ENCODE measurements at regions not wholly inside any gene's neighbourhood (a gene's known extent, or its start where the extent isn't known, plus 50 kb on each side); places are given as distances from the start of the nearest gene placed in this dataset.

GRCh38 chr3:70606018-70606417 is 293.6 kb upstream of the MDFIC2 start:
- H4K20me1 ChIP-seq (ENCODE audit: control insufficient read depth, insufficient read depth, low read depth, low read length), result no peaks in the 10 kb centered on the region
- no peak for TF ChIP-seq EZH2phosphoT487 (IDR thresholded peaks at IDR 0.05; ENCODE audit: borderline replicate concordance, low read length)
- no peak for TF ChIP-seq CTCF (IDR thresholded peaks at IDR 0.05; ENCODE audit: low read depth, low read length, poor library complexity, severe bottlenecking)
- no peaks in the 10 kb centered on the region for H3K4me1 ChIP-seq (ENCODE audit: control insufficient read depth, low read length)
- no peaks in the 10 kb centered on the region for H3K9me3 ChIP-seq (ENCODE audit: control insufficient read depth, insufficient read depth, low read length)
- no peak overlapping the region for H3K27ac ChIP-seq (ENCODE audit: low read depth, low read length)
- H3K79me2 ChIP-seq (ENCODE audit: control insufficient read depth, low read length), result no peaks in the 10 kb centered on the region
- no peaks in the 10 kb centered on the region for H3K27me3 ChIP-seq (ENCODE audit: control insufficient read depth, low read length)
- H3F3A ChIP-seq (ENCODE audit: control insufficient read depth, insufficient read depth), result no peaks in the 10 kb centered on the region
- no peak overlapping the region for H3K4me2 ChIP-seq (ENCODE audit: low read length)
- H3K36me3 ChIP-seq (ENCODE audit: control insufficient read depth, low read length), result no peaks in the 10 kb centered on the region
- no peak overlapping the region for H3K4me3 ChIP-seq (ENCODE audit: low read length)
- no peaks in the 10 kb centered on the region for H3K9me2 ChIP-seq (replicated peaks; ENCODE audit: control insufficient read depth, low read length)

GRCh38 chr3:70603103-70603502 is 290.7 kb upstream of the MDFIC2 start:
- TF ChIP-seq EZH2phosphoT487 (IDR thresholded peaks at IDR 0.05; ENCODE audit: borderline replicate concordance, low read length), result no peak
- no peak for TF ChIP-seq CTCF (IDR thresholded peaks at IDR 0.05; ENCODE audit: low read depth, low read length, poor library complexity, severe bottlenecking)
- H3K79me2 ChIP-seq (ENCODE audit: control insufficient read depth, low read length), result no peaks in the 10 kb centered on the region
- H4K20me1 ChIP-seq (ENCODE audit: control insufficient read depth, insufficient read depth, low read depth, low read length), result no peaks in the 10 kb centered on the region
- no peaks in the 10 kb centered on the region for H3K9me2 ChIP-seq (replicated peaks; ENCODE audit: control insufficient read depth, low read length)
- no peak overlapping the region for H3K27ac ChIP-seq (ENCODE audit: low read depth, low read length)
- H3K4me2 ChIP-seq (ENCODE audit: low read length), result no peak overlapping the region
- no peaks in the 10 kb centered on the region for H3K36me3 ChIP-seq (ENCODE audit: control insufficient read depth, low read length)
- no peaks in the 10 kb centered on the region for H3F3A ChIP-seq (ENCODE audit: control insufficient read depth, insufficient read depth)
- H3K9me3 ChIP-seq (ENCODE audit: control insufficient read depth, insufficient read depth, low read length), result no peaks in the 10 kb centered on the region
- no peaks in the 10 kb centered on the region for H3K4me1 ChIP-seq (ENCODE audit: control insufficient read depth, low read length)
- H3K27me3 ChIP-seq (ENCODE audit: control insufficient read depth, low read length), result no peaks in the 10 kb centered on the region
- no peak overlapping the region for H3K4me3 ChIP-seq (ENCODE audit: low read length)

GRCh38 chr3:70597312-70597711 is 284.9 kb upstream of the MDFIC2 start:
- TF ChIP-seq CTCF (IDR thresholded peaks at IDR 0.05; ENCODE audit: low read depth, low read length, poor library complexity, severe bottlenecking), result no peak
- TF ChIP-seq EZH2phosphoT487 (IDR thresholded peaks at IDR 0.05; ENCODE audit: borderline replicate concordance, low read length), result no peak

GRCh38 chr3:70583682-70584081 is 271.2 kb upstream of the MDFIC2 start:
- Histone ChIP-seq H3K9me3 (ENCODE audit: control insufficient read depth, insufficient read depth, low read length) (no peaks in the 10 kb centered on the region), H3K27me3 (ENCODE audit: control insufficient read depth, low read length) (peaks cover 3% of the 10 kb centered on the region), H4K20me1 (ENCODE audit: control insufficient read depth, insufficient read depth, low read depth, low read length) (no peaks in the 10 kb centered on the region), H3K79me2 (ENCODE audit: control insufficient read depth, low read length) (no peaks in the 10 kb centered on the region), H3K4me2 (ENCODE audit: low read length) (no peak overlapping the region), H3K4me1 (ENCODE audit: control insufficient read depth, low read length) (no peaks in the 10 kb centered on the region), H3K9me2 (replicated peaks; ENCODE audit: control insufficient read depth, low read length) (no peaks in the 10 kb centered on the region), H3F3A (ENCODE audit: control insufficient read depth, insufficient read depth) (no peaks in the 10 kb centered on the region), H3K27ac (ENCODE audit: low read depth, low read length) (no peak overlapping the region), H3K4me3 (ENCODE audit: low read length) (no peak overlapping the region), H3K36me3 (ENCODE audit: control insufficient read depth, low read length) (no peaks in the 10 kb centered on the region)
- no peak for TF ChIP-seq CTCF (IDR thresholded peaks at IDR 0.05; ENCODE audit: low read depth, low read length, poor library complexity, severe bottlenecking)
- TF ChIP-seq EZH2phosphoT487 (IDR thresholded peaks at IDR 0.05; ENCODE audit: borderline replicate concordance, low read length), result no peak

More at GRCh38 chr3:70597312-70597711, 284.9 kb upstream of the MDFIC2 start:
- Histone ChIP-seq H3K9me3 (ENCODE audit: control insufficient read depth, insufficient read depth, low read length) (no peaks in the 10 kb centered on the region), H3K4me1 (ENCODE audit: control insufficient read depth, low read length) (no peaks in the 10 kb centered on the region), H3F3A (ENCODE audit: control insufficient read depth, insufficient read depth) (no peaks in the 10 kb centered on the region), H3K4me2 (ENCODE audit: low read length) (no peak overlapping the region), H3K9me2 (replicated peaks; ENCODE audit: control insufficient read depth, low read length) (no peaks in the 10 kb centered on the region), H3K4me3 (ENCODE audit: low read length) (no peak overlapping the region), H4K20me1 (ENCODE audit: control insufficient read depth, insufficient read depth, low read depth, low read length) (no peaks in the 10 kb centered on the region), H3K27me3 (ENCODE audit: control insufficient read depth, low read length) (no peaks in the 10 kb centered on the region), H3K79me2 (ENCODE audit: control insufficient read depth, low read length) (no peaks in the 10 kb centered on the region), H3K36me3 (ENCODE audit: control insufficient read depth, low read length) (no peaks in the 10 kb centered on the region), H3K27ac (ENCODE audit: low read depth, low read length) (no peak overlapping the region)

Data from DOHH2 (cell line).